OCI-LY1 (cell line): ENCODE measurements at regions not wholly inside any gene's neighbourhood (a gene's known extent, or its start where the extent isn't known, plus 50 kb on each side); places are given as distances from the start of the nearest gene placed in this dataset.

Experiments
- H2AFZ ChIP-seq: fragments of 200-600 bp; sonication (generic), shearing (Covaris generic); 2 replicates; pipeline ENCODE4 v1.6.0; 2014; ENCODE audit warnings: antibody characterized with exemption, mild to moderate bottlenecking, low read length
- H3F3A ChIP-seq: fragments of 200-600 bp; sonication (generic), shearing (Covaris generic); 2 replicates; pipeline ENCODE4 v1.6.0; 2014; ENCODE audit warnings: mild to moderate bottlenecking, antibody characterized with exemption, low read length, moderate library complexity; ENCODE audit not compliant: insufficient read depth
- H3K27ac ChIP-seq: fragments of 200-600 bp; sonication (generic); 2 replicates; pipeline ENCODE4 v1.5.1; 2014; ENCODE audit warnings: low read length, mixed run types, mild to moderate bottlenecking, low read depth; ENCODE audit not compliant: poor library complexity, severe bottlenecking
- H3K27me3 ChIP-seq: fragments of 200-600 bp; sonication (generic); 2 replicates; pipeline ENCODE4 v1.6.0; 2014; ENCODE audit warnings: antibody characterized with exemption, mild to moderate bottlenecking, low read length, moderate library complexity; ENCODE audit not compliant: insufficient read depth
- H3K36me3 ChIP-seq: fragments of 200-600 bp; sonication (generic); 2 replicates; pipeline ENCODE4 v1.6.1; 2014; ENCODE audit warnings: mild to moderate bottlenecking, antibody characterized with exemption, low read length, moderate library complexity, mixed read lengths; ENCODE audit not compliant: insufficient read depth
- H3K4me1 ChIP-seq: fragments of 200-600 bp; sonication (generic); 2 replicates; pipeline ENCODE4 v1.5.1; 2014; ENCODE audit warnings: mild to moderate bottlenecking, low read length, moderate library complexity; ENCODE audit not compliant: insufficient read depth, severe bottlenecking
- H3K4me2 ChIP-seq: fragments of 200-600 bp; sonication (generic), shearing (Covaris generic); 2 replicates; pipeline ENCODE4 v1.6.1; 2014; ENCODE audit warnings: low read length
- H3K4me3 ChIP-seq: fragments of 200-600 bp; sonication (generic); 2 replicates; pipeline ENCODE4 v1.5.1; 2014; ENCODE audit warnings: low read length, low read depth, mild to moderate bottlenecking, mixed read lengths; ENCODE audit not compliant: poor library complexity, severe bottlenecking
- H3K79me2 ChIP-seq: fragments of 200-600 bp; shearing (Covaris generic); 2 replicates; pipeline ENCODE4 v1.6.1; 2016; ENCODE audit warnings: mixed run types, low read length, mixed read lengths; ENCODE audit not compliant: insufficient read depth
- H3K9ac ChIP-seq: fragments of 200-600 bp; sonication (generic), shearing (Covaris generic); 2 replicates; pipeline ENCODE4 v1.6.1; 2014; ENCODE audit warnings: mild to moderate bottlenecking, low read length, mixed read lengths
- H3K9me2 ChIP-seq: fragments of 200-600 bp; sonication (generic), shearing (Covaris generic); 2 replicates; pipeline ENCODE4 v1.6.1; 2014; ENCODE audit warnings: low read depth, mild to moderate bottlenecking, low read length, mixed read lengths
- H3K9me3 ChIP-seq: fragments of 200-600 bp; shearing (Covaris generic); 2 replicates; pipeline ENCODE4 v1.6.1; 2014; ENCODE audit warnings: low read length, mixed read lengths
- H4K20me1 ChIP-seq: fragments of 200-600 bp; sonication (generic), shearing (Covaris generic); 2 replicates; pipeline ENCODE4 v1.6.0; 2016; ENCODE audit warnings: mild to moderate bottlenecking, low read length; ENCODE audit not compliant: insufficient read depth
- CTCF ChIP-seq: fragments of 200-600 bp; sonication (generic), shearing (Covaris generic); IDR thresholded peaks from 2 replicates; pipeline ENCODE4 v1.5.1; 2017; ENCODE audit warnings: mild to moderate bottlenecking, antibody characterized with exemption, low read length, moderate library complexity, mixed read lengths
- EZH2 ChIP-seq: fragments of 200-600 bp; sonication (generic), shearing (Covaris generic); IDR thresholded peaks from 2 replicates; pipeline ENCODE4 v1.8.0; 2017; ENCODE audit warnings: borderline replicate concordance, mixed run types, mild to moderate bottlenecking, antibody characterized with exemption, low read length, moderate library complexity, mixed read lengths

DNA sequence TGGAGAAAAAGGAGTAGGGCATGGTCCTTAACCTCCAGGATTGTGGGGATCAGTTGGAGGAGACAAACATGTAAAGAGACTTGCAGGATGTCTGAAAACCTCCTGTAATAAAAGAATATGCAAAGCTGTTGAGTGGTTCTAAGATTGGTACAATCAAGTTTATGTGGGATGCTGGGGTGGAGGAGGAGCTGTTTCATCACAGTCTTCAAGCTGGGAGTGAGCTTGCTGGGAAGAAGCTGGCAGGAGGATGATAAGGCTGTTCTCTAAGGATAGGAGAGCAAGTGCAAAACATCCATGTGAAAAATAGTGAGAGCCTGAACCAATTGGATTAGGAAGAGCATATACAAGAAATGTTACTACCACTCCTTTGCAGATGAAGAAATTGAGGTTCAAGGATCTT, 161.9 kb upstream of the CRIM1 start:
- no peaks in the 10 kb centered on the region for H3K4me1 ChIP-seq
- H3F3A ChIP-seq = no peaks in the 10 kb centered on the region
- no peaks in the 10 kb centered on the region for H3K79me2 ChIP-seq
- no peaks in the 10 kb centered on the region for H3K9me3 ChIP-seq
- H4K20me1 ChIP-seq = no peaks in the 10 kb centered on the region
- no peaks in the 10 kb centered on the region for H3K9me2 ChIP-seq
- H3K4me2 ChIP-seq = no peak overlapping the region
- no peak overlapping the region for H3K9ac ChIP-seq
- no peak overlapping the region for H3K27ac ChIP-seq
- H3K27me3 ChIP-seq = no peaks in the 10 kb centered on the region
- TF ChIP-seq EZH2 (no peak), CTCF (no peak)
- H2AFZ ChIP-seq = no peak overlapping the region
- H3K4me3 ChIP-seq = no peak overlapping the region
- no peaks in the 10 kb centered on the region for H3K36me3 ChIP-seq

- Histone ChIP-seq H3K36me3 (no peaks in the 10 kb centered on the region), H3K4me1 (no peaks in the 10 kb centered on the region), H2AFZ (no peak overlapping the region), H3K4me2 (no peak overlapping the region), H3K79me2 (no peaks in the 10 kb centered on the region), H3K4me3 (no peak overlapping the region), H3K27ac (no peak overlapping the region), H3K9me2 (no peaks in the 10 kb centered on the region), H3K9ac (no peak overlapping the region), H3F3A (no peaks in the 10 kb centered on the region), H3K27me3 (no peaks in the 10 kb centered on the region), H3K9me3 (no peaks in the 10 kb centered on the region), H4K20me1 (no peaks in the 10 kb centered on the region)
- TF ChIP-seq EZH2 (no peak), CTCF (no peak)
Measured at GRCh38 chr2:36192983-36193382, 162.6 kb upstream of the CRIM1 start.

- TF ChIP-seq CTCF = no peak
- no peaks in the 10 kb centered on the region for H3K27me3 ChIP-seq
- H3K79me2 ChIP-seq = no peaks in the 10 kb centered on the region
- H3K9me3 ChIP-seq = no peaks in the 10 kb centered on the region
- no peak overlapping the region for H2AFZ ChIP-seq
- H3K27ac ChIP-seq = no peak overlapping the region
- H3K4me3 ChIP-seq = no peak overlapping the region
- H3K9ac ChIP-seq = no peak overlapping the region
- H3K4me1 ChIP-seq = no peaks in the 10 kb centered on the region
- no peaks in the 10 kb centered on the region for H3K36me3 ChIP-seq
- no peaks in the 10 kb centered on the region for H3F3A ChIP-seq
- no peak overlapping the region for H3K4me2 ChIP-seq
- H3K9me2 ChIP-seq = no peaks in the 10 kb centered on the region
- no peaks in the 10 kb centered on the region for H4K20me1 ChIP-seq
Measured at GRCh38 chr2:36190097-36190496, 165.5 kb upstream of the CRIM1 start.
